ENCODE measurements at regions not wholly inside any gene's neighbourhood (a gene's known extent, or its start where the extent isn't known, plus 50 kb on each side); places are given as distances from the start of the nearest gene placed in this dataset.

- TF ChIP-seq POLR2AphosphoS5 (IDR thresholded peaks at IDR 0.05; ENCODE audit: low read depth, low read length) (no peak), MEF2A (IDR thresholded peaks at IDR 0.05; ENCODE audit: borderline replicate concordance, low read depth) (no peak), PBX3 (IDR thresholded peaks at IDR 0.05) (no peak), RFX5 (IDR thresholded peaks at IDR 0.05; ENCODE audit: low read length) (no peak), EP300 (IDR thresholded peaks at IDR 0.05; ENCODE audit: borderline replicate concordance in 1 of 2, low read depth in 1 of 2, low read length in 1 of 2) (no peak), RAD21 (IDR thresholded peaks at IDR 0.05; ENCODE audit: low read length) (no peak)
- TF ChIP-seq, protein P1, sequence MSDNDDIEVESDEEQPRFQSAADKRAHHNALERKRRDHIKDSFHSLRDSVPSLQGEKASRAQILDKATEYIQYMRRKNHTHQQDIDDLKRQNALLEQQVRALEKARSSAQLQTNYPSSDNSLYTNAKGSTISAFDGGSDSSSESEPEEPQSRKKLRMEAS (IDR thresholded peaks at IDR 0.05; ENCODE audit: low read depth), result no peak
These were observed 130.2 kb downstream of the GPR37 start (continued) for GRCh38 chr7:124635416-124635815.

- Histone ChIP-seq H3K27me3 (ENCODE audit: insufficient read depth) (no peaks in the 10 kb centered on the region), H2AFZ (ENCODE audit: low read depth) (no peak overlapping the region), H3K9me3 (no peaks in the 10 kb centered on the region), H3F3A (replicated peaks; ENCODE audit: insufficient read depth) (no peaks in the 10 kb centered on the region), H3K27ac (ENCODE audit: low read depth in 2 of 2, low read length in 1 of 2) (no peak overlapping the region), H3K9me2 (no peaks in the 10 kb centered on the region), H3K9ac (no peak overlapping the region), H3K79me2 (ENCODE audit: insufficient read depth) (no peaks in the 10 kb centered on the region), H3K4me2 (no peak overlapping the region), H3K36me3 (replicated peaks in 1 of 2; ENCODE audit: control insufficient read depth in 1 of 2, insufficient read depth in 2 of 2, low read length in 1 of 2) (no peaks in the 10 kb centered on the region), H3K4me3 (ENCODE audit: low read depth in 2 of 2, low read length in 1 of 2) (no peak overlapping the region), H3K4me1 (ENCODE audit: control insufficient read depth in 1 of 2, insufficient read depth in 2 of 2, low read depth in 1 of 2, low read length in 1 of 2) (no peaks in the 10 kb centered on the region), H4K20me1 (ENCODE audit: insufficient read depth) (no peaks in the 10 kb centered on the region)
- WGBS (ENCODE audit: low lambda C conversion rate), result 39% methylated on average over 6 of the region's 6 CpGs
- CTCF ChIA-PET, result no interaction called here
- TF ChIP-seq RCOR1 (IDR thresholded peaks at IDR 0.05; ENCODE audit: low read length) (no peak), TEAD4 (IDR thresholded peaks at IDR 0.05; ENCODE audit: borderline replicate concordance, insufficient read depth) (no peak), NFIC (IDR thresholded peaks at IDR 0.05; ENCODE audit: borderline replicate concordance) (no peak), RXRA (IDR thresholded peaks at IDR 0.05; ENCODE audit: borderline replicate concordance, low read depth) (no peak), RFX5 (IDR thresholded peaks at IDR 0.05; ENCODE audit: low read length) (no peak), GATA2 (CRISPR knock-in tag; IDR thresholded peaks at IDR 0.05) (no peak)
- TF ChIP-seq, protein P1 (IDR thresholded peaks at IDR 0.05; ENCODE audit: low read depth), result no peak
- TF ChIP-seq, protein P2, sequence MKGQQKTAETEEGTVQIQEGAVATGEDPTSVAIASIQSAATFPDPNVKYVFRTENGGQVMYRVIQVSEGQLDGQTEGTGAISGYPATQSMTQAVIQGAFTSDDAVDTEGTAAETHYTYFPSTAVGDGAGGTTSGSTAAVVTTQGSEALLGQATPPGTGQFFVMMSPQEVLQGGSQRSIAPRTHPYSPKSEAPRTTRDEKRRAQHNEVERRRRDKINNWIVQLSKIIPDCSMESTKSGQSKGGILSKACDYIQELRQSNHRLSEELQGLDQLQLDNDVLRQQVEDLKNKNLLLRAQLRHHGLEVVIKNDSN (IDR thresholded peaks at IDR 0.05; ENCODE audit: borderline replicate concordance, low read depth), result no peak
- TF ChIP-seq, protein P3, sequence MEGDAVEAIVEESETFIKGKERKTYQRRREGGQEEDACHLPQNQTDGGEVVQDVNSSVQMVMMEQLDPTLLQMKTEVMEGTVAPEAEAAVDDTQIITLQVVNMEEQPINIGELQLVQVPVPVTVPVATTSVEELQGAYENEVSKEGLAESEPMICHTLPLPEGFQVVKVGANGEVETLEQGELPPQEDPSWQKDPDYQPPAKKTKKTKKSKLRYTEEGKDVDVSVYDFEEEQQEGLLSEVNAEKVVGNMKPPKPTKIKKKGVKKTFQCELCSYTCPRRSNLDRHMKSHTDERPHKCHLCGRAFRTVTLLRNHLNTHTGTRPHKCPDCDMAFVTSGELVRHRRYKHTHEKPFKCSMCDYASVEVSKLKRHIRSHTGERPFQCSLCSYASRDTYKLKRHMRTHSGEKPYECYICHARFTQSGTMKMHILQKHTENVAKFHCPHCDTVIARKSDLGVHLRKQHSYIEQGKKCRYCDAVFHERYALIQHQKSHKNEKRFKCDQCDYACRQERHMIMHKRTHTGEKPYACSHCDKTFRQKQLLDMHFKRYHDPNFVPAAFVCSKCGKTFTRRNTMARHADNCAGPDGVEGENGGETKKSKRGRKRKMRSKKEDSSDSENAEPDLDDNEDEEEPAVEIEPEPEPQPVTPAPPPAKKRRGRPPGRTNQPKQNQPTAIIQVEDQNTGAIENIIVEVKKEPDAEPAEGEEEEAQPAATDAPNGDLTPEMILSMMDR (IDR thresholded peaks at IDR 0.05), result no peak
- DNase-seq, result no peak
- POLR2A ChIA-PET, result no interaction called here
These were observed 131.9 kb downstream of the GPR37 start for GRCh38 chr7:124633740-124634139.

All from SK-N-SH (cell line).